ENCODE measurements at regions not wholly inside any gene's neighbourhood (a gene's known extent, or its start where the extent isn't known, plus 50 kb on each side); places are given as distances from the start of the nearest gene placed in this dataset.

GRCh38 chr15:27702581-27702980, 396.5 kb downstream of the OCA2 start:
- Mint-ChIP-seq H3K9me3 (peaks cover 62% of the 10 kb centered on the region), H3K36me3 (ENCODE audit: low read depth) (no peaks in the 10 kb centered on the region), H3K4me1 (ENCODE audit: low read depth) (no peaks in the 10 kb centered on the region), H3K27ac (no peak overlapping the region), H3K4me3 (no peak overlapping the region), H3K27me3 (no peaks in the 10 kb centered on the region)
- intact Hi-C loops (cut with micrococcal nuclease), result no loop called here

- H3K27ac Mint-ChIP-seq, result no peak overlapping the region
- no peak overlapping the region for H3K4me3 Mint-ChIP-seq
- intact Hi-C loops (cut with micrococcal nuclease), result no loop called here
- H3K4me1 Mint-ChIP-seq (ENCODE audit: low read depth), result no peaks in the 10 kb centered on the region
- peaks cover 59% of the 10 kb centered on the region for H3K9me3 Mint-ChIP-seq
- H3K36me3 Mint-ChIP-seq (ENCODE audit: low read depth), result no peaks in the 10 kb centered on the region
- H3K27me3 Mint-ChIP-seq, result no peaks in the 10 kb centered on the region
Measured at GRCh38 chr15:27701956-27702355, 397.2 kb downstream of the OCA2 start.

- intact Hi-C loops (cut with micrococcal nuclease), result no loop called here
- H3K9me3 Mint-ChIP-seq, result peaks cover 53% of the 10 kb centered on the region
- no peak overlapping the region for H3K4me3 Mint-ChIP-seq
- no peaks in the 10 kb centered on the region for H3K4me1 Mint-ChIP-seq (ENCODE audit: low read depth)
- no peaks in the 10 kb centered on the region for H3K36me3 Mint-ChIP-seq (ENCODE audit: low read depth)
- H3K27me3 Mint-ChIP-seq, result no peaks in the 10 kb centered on the region
- no peak overlapping the region for H3K27ac Mint-ChIP-seq
Measured at GRCh38 chr15:27701014-27701413, 398.1 kb downstream of the OCA2 start.

- H3K9me3 Mint-ChIP-seq, result peaks cover 45% of the 10 kb centered on the region
- H3K4me1 Mint-ChIP-seq (ENCODE audit: low read depth), result no peaks in the 10 kb centered on the region
- H3K27ac Mint-ChIP-seq, result no peak overlapping the region
- intact Hi-C loops (cut with micrococcal nuclease), result no loop called here
- no peak overlapping the region for H3K4me3 Mint-ChIP-seq
- no peaks in the 10 kb centered on the region for H3K27me3 Mint-ChIP-seq
- no peaks in the 10 kb centered on the region for H3K36me3 Mint-ChIP-seq (ENCODE audit: low read depth)
Measured at GRCh38 chr15:27699699-27700098, 399.4 kb downstream of the OCA2 start.

- Mint-ChIP-seq H3K4me3 (no peak overlapping the region), H3K9me3 (peaks cover 13% of the 10 kb centered on the region), H3K27me3 (no peaks in the 10 kb centered on the region), H3K36me3 (ENCODE audit: low read depth) (no peaks in the 10 kb centered on the region), H3K4me1 (ENCODE audit: low read depth) (no peaks in the 10 kb centered on the region), H3K27ac (no peak overlapping the region)
- intact Hi-C loops (cut with micrococcal nuclease), result no loop called here
Measured at GRCh38 chr15:27696530-27696929, 402.6 kb downstream of the OCA2 start.

GRCh38 chr15:27695726-27696125, 403.4 kb downstream of the OCA2 start:
- no peaks in the 10 kb centered on the region for H3K4me1 Mint-ChIP-seq (ENCODE audit: low read depth)

GRCh38 chr15:27694506-27695087, 404.5 kb downstream of the OCA2 start:
- Mint-ChIP-seq H3K4me1 (ENCODE audit: low read depth) (no peaks in the 10 kb centered on the region), H3K9me3 (peaks cover 27% of the 10 kb centered on the region), H3K27ac (no peak overlapping the region), H3K27me3 (no peaks in the 10 kb centered on the region), H3K36me3 (ENCODE audit: low read depth) (no peaks in the 10 kb centered on the region), H3K4me3 (no peak overlapping the region)
- intact Hi-C loops (cut with micrococcal nuclease), result no loop called here

More at GRCh38 chr15:27695726-27696125, 403.4 kb downstream of the OCA2 start:
- Mint-ChIP-seq H3K36me3 (ENCODE audit: low read depth) (no peaks in the 10 kb centered on the region), H3K27ac (no peak overlapping the region), H3K9me3 (peaks cover 17% of the 10 kb centered on the region), H3K27me3 (no peaks in the 10 kb centered on the region), H3K4me3 (no peak overlapping the region)
- intact Hi-C loops (cut with micrococcal nuclease), result no loop called here

- no peaks in the 10 kb centered on the region for H3K36me3 Mint-ChIP-seq (ENCODE audit: low read depth)
- H3K27ac Mint-ChIP-seq, result no peak overlapping the region
- no peaks in the 10 kb centered on the region for H3K27me3 Mint-ChIP-seq
- no peak overlapping the region for H3K4me3 Mint-ChIP-seq
- no peaks in the 10 kb centered on the region for H3K4me1 Mint-ChIP-seq (ENCODE audit: low read depth)
- intact Hi-C loops (cut with micrococcal nuclease), result no loop called here
- H3K9me3 Mint-ChIP-seq, result peaks cover 27% of the 10 kb centered on the region
Measured at GRCh38 chr15:27693280-27693679, 405.8 kb downstream of the OCA2 start.

GRCh38 chr15:27692438-27692837, 406.7 kb downstream of the OCA2 start:
- H3K36me3 Mint-ChIP-seq (ENCODE audit: low read depth), result no peaks in the 10 kb centered on the region
- no peak overlapping the region for H3K4me3 Mint-ChIP-seq
- H3K4me1 Mint-ChIP-seq (ENCODE audit: low read depth), result no peaks in the 10 kb centered on the region

GRCh38 chr15:27690290-27690689, 408.8 kb downstream of the OCA2 start:
- Mint-ChIP-seq H3K4me1 (ENCODE audit: low read depth) (no peaks in the 10 kb centered on the region), H3K27ac (no peak overlapping the region), H3K4me3 (no peak overlapping the region), H3K36me3 (ENCODE audit: low read depth) (no peaks in the 10 kb centered on the region), H3K9me3 (peaks cover 27% of the 10 kb centered on the region), H3K27me3 (no peaks in the 10 kb centered on the region)
- intact Hi-C loops (cut with micrococcal nuclease), result no loop called here

More at GRCh38 chr15:27692438-27692837, 406.7 kb downstream of the OCA2 start:
- no peak overlapping the region for H3K27ac Mint-ChIP-seq
- H3K9me3 Mint-ChIP-seq, result peaks cover 27% of the 10 kb centered on the region
- no peaks in the 10 kb centered on the region for H3K27me3 Mint-ChIP-seq
- intact Hi-C loops (cut with micrococcal nuclease), result no loop called here

- Mint-ChIP-seq H3K4me3 (no peak overlapping the region), H3K4me1 (ENCODE audit: low read depth) (no peaks in the 10 kb centered on the region), H3K36me3 (ENCODE audit: low read depth) (no peaks in the 10 kb centered on the region), H3K9me3 (peaks cover 27% of the 10 kb centered on the region), H3K27me3 (no peaks in the 10 kb centered on the region), H3K27ac (no peak overlapping the region)
- intact Hi-C loops (cut with micrococcal nuclease), result no loop called here
Measured at GRCh38 chr15:27686971-27687370, 412.1 kb downstream of the OCA2 start.

GRCh38 chr15:27686369-27686768, 412.7 kb downstream of the OCA2 start:
- Mint-ChIP-seq H3K27me3 (no peaks in the 10 kb centered on the region), H3K4me1 (ENCODE audit: low read depth) (no peaks in the 10 kb centered on the region), H3K4me3 (no peak overlapping the region), H3K9me3 (peaks cover 25% of the 10 kb centered on the region), H3K36me3 (ENCODE audit: low read depth) (no peaks in the 10 kb centered on the region), H3K27ac (no peak overlapping the region)
- intact Hi-C loops (cut with micrococcal nuclease), result no loop called here

GRCh38 chr15:27685644-27686043, 413.5 kb downstream of the OCA2 start:
- Mint-ChIP-seq H3K9me3 (peaks cover 18% of the 10 kb centered on the region), H3K27me3 (no peaks in the 10 kb centered on the region), H3K27ac (no peak overlapping the region), H3K4me3 (no peak overlapping the region), H3K36me3 (ENCODE audit: low read depth) (no peaks in the 10 kb centered on the region), H3K4me1 (ENCODE audit: low read depth) (no peaks in the 10 kb centered on the region)
- intact Hi-C loops (cut with micrococcal nuclease), result no loop called here

GRCh38 chr15:27683121-27683520, 416.0 kb downstream of the OCA2 start:
- intact Hi-C loops (cut with micrococcal nuclease), result no loop called here
- no peaks in the 10 kb centered on the region for H3K4me1 Mint-ChIP-seq (ENCODE audit: low read depth)
- H3K9me3 Mint-ChIP-seq, result no peaks in the 10 kb centered on the region
- H3K27me3 Mint-ChIP-seq, result peaks cover 2% of the 10 kb centered on the region
- H3K27ac Mint-ChIP-seq, result no peak overlapping the region
- H3K36me3 Mint-ChIP-seq (ENCODE audit: low read depth), result no peaks in the 10 kb centered on the region
- no peak overlapping the region for H3K4me3 Mint-ChIP-seq

GRCh38 chr15:27681038-27681437, 418.1 kb downstream of the OCA2 start:
- no peak overlapping the region for H3K4me3 Mint-ChIP-seq
- intact Hi-C loops (cut with micrococcal nuclease), result no loop called here
- H3K36me3 Mint-ChIP-seq (ENCODE audit: low read depth), result no peaks in the 10 kb centered on the region
- no peak overlapping the region for H3K27ac Mint-ChIP-seq
- no peaks in the 10 kb centered on the region for H3K9me3 Mint-ChIP-seq
- peaks cover 2% of the 10 kb centered on the region for H3K27me3 Mint-ChIP-seq
- H3K4me1 Mint-ChIP-seq (ENCODE audit: low read depth), result no peaks in the 10 kb centered on the region
